ENCODE measurements at regions not wholly inside any gene's neighbourhood (a gene's known extent, or its start where the extent isn't known, plus 50 kb on each side); places are given as distances from the start of the nearest gene placed in this dataset.

GRCh38 chr5:88394536-88395175 lies 126.0 kb upstream of the TMEM161B start:
- TF ChIP-seq CTCF (IDR thresholded peaks at IDR 0.05; ENCODE audit: control extremely low read depth in 1 of 3, insufficient read depth in 1 of 3, low read depth in 1 of 3, low read length in 3 of 3) (no peak), TAF7 (optimal IDR thresholded peaks at IDR 0.05; ENCODE audit: borderline replicate concordance, low read depth, low read length) (no peak), POLR2AphosphoS5 (IDR thresholded peaks at IDR 0.05; ENCODE audit: low read depth, low read length) (no peak), KDM5A (IDR thresholded peaks at IDR 0.05; ENCODE audit: low read length) (no peak), RNF2 (IDR thresholded peaks at IDR 0.05; ENCODE audit: borderline replicate concordance, low read depth, low read length, missing control alignments, poor library complexity, severe bottlenecking) (no peak), POLR2A (IDR thresholded peaks at IDR 0.05; ENCODE audit: control extremely low read depth in 1 of 2, low read depth in 2 of 2, low read length in 2 of 2) (no peak), MAX (IDR thresholded peaks at IDR 0.05) (no peak)
